Endothelial cell of umbilical vein (primary cell): ENCODE measurements at regions not wholly inside any gene's neighbourhood (a gene's known extent, or its start where the extent isn't known, plus 50 kb on each side); places are given as distances from the start of the nearest gene placed in this dataset.

Source experiments
- EZH2 ChIP-seq: IDR thresholded peaks from 2 replicates; pipeline ENCODE4 v1.6.1; 2012; ENCODE audit warnings: borderline replicate concordance, low read depth, mild to moderate bottlenecking, moderate library complexity, low read length, inconsistent platforms; ENCODE audit not compliant: severe bottlenecking
- FOS ChIP-seq: IDR thresholded peaks from 2 replicates; pipeline ENCODE4 v1.6.1; 2011; ENCODE audit warnings: mild to moderate bottlenecking, low read length, moderate library complexity, borderline replicate concordance; ENCODE audit not compliant: insufficient read depth
- JUN ChIP-seq: IDR thresholded peaks from 2 replicates; pipeline ENCODE4 v1.6.1; 2011; ENCODE audit warnings: borderline replicate concordance, low read depth; ENCODE audit not compliant: insufficient read length, insufficient read depth
- MAX ChIP-seq: IDR thresholded peaks from 2 replicates; pipeline ENCODE4 v1.6.1; 2011; ENCODE audit not compliant: insufficient read depth, insufficient read length
- MYC ChIP-seq: IDR thresholded peaks from one replicate; pipeline ENCODE4 v1.6.1; 2011; ENCODE audit warnings: mild to moderate bottlenecking, low read depth, low read length
- POLR2A ChIP-seq: IDR thresholded peaks from 2 replicates; pipeline ENCODE4 v1.6.1; 2012; ENCODE audit warnings: low read depth, mild to moderate bottlenecking, control low read depth, low read length
- POLR2AphosphoS5 ChIP-seq: IDR thresholded peaks from 2 replicates; pipeline ENCODE4 v1.6.1; 2012; ENCODE audit warnings: low read depth, mild to moderate bottlenecking, control low read depth, low read length, moderate library complexity; ENCODE audit not compliant: insufficient read depth
- TF ChIP-seq, protein P1 (sequence below), 2 donors: IDR thresholded peaks; 1 replicate in 1 of 2; 2 replicates in 1 of 2; pipeline ENCODE4 v1.5.1; 2011; ENCODE audit warnings: low read length in 2 of 2, mild to moderate bottlenecking in 2 of 2, moderate library complexity in 2 of 2, control low read depth in 1 of 2, inconsistent platforms in 1 of 2, low read depth in 1 of 2; ENCODE audit not compliant: insufficient read depth in 1 of 2; ENCODE audit errors: extremely low read depth in 1 of 2

DNA sequence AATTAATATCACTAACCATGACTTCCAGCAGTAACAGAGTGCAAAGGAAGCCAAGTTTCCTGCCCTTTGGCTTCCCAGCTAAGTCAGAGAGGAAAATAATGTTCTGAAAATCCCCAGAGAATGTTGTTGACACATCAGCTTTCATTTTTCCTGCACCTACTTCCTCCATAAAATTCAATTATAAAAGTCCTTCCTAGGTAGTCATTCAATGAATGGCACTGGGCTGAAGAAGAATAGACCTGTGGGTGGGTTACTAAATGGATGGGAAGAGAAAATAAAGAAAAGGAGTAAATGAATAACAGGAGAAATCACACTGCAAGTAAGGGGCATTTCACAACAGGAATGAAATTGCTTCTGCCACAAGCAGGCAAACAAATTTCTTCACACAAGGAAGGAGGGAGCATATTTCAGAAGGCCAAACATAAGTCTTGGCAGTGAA lies 73.2 kb upstream of the MDM1 start:
- TF ChIP-seq POLR2A (no peak), EZH2 (no peak), POLR2AphosphoS5 (no peak), MAX (no peak), JUN (no peak), FOS (no peak), MYC (no peak)
- TF ChIP-seq, protein P1, sequence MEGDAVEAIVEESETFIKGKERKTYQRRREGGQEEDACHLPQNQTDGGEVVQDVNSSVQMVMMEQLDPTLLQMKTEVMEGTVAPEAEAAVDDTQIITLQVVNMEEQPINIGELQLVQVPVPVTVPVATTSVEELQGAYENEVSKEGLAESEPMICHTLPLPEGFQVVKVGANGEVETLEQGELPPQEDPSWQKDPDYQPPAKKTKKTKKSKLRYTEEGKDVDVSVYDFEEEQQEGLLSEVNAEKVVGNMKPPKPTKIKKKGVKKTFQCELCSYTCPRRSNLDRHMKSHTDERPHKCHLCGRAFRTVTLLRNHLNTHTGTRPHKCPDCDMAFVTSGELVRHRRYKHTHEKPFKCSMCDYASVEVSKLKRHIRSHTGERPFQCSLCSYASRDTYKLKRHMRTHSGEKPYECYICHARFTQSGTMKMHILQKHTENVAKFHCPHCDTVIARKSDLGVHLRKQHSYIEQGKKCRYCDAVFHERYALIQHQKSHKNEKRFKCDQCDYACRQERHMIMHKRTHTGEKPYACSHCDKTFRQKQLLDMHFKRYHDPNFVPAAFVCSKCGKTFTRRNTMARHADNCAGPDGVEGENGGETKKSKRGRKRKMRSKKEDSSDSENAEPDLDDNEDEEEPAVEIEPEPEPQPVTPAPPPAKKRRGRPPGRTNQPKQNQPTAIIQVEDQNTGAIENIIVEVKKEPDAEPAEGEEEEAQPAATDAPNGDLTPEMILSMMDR (IDR thresholded peaks at IDR 0.05; ENCODE audit: extremely low read depth in 1 of 2, insufficient read depth in 1 of 2, low read depth in 1 of 2, low read length in 2 of 2), result no peak
